Pulmonary artery endothelial cell (primary cell): ENCODE measurements at regions not wholly inside any gene's neighbourhood (a gene's known extent, or its start where the extent isn't known, plus 50 kb on each side); places are given as distances from the start of the nearest gene placed in this dataset.
"Not testable (repeated sequence)": the region's sequence is repeated elsewhere in the genome, so short reads cannot be mapped to it uniquely, and the experiment has no call there.

Source experiments
- DNase-seq: peaks from one replicate; pipeline ENCODE4 v3.0.0-alpha.2; 2011; ENCODE audit warnings: low read depth, low spot score

- DNase-seq = no peak
Observed at GRCh38 chr4:151459375-151459774, 50.4 kb downstream of the FHIP1A start.

GRCh38 chr4:151460434-151460833 lies 51.5 kb downstream of the FHIP1A start:
- no peak for DNase-seq

- DNase-seq = no peak
Observed at GRCh38 chr4:151462554-151462953, 53.6 kb downstream of the FHIP1A start.

- DNase-seq = no peak
Observed at GRCh38 chr4:151468715-151469696, 60.0 kb downstream of the FHIP1A start.

- no peak for DNase-seq
Observed at GRCh38 chr4:151469970-151470369, 61.0 kb downstream of the FHIP1A start.

GRCh38 chr4:151471728-151472127 lies 62.8 kb downstream of the FHIP1A start:
- no peak for DNase-seq

GRCh38 chr4:151472297-151472696 lies 63.3 kb downstream of the FHIP1A start:
- DNase-seq = no peak

GRCh38 chr4:151472711-151473110 lies 63.7 kb downstream of the FHIP1A start:
- DNase-seq = no peak

GRCh38 chr4:151473521-151474097 lies 64.6 kb downstream of the FHIP1A start:
- no peak for DNase-seq

GRCh38 chr4:151475035-151475714 lies 66.2 kb downstream of the FHIP1A start:
- no peak for DNase-seq

- DNase-seq = no peak
Observed at GRCh38 chr4:151481813-151482212, 72.8 kb downstream of the FHIP1A start.

- DNase-seq = no peak
Observed at GRCh38 chr4:151484396-151485102, 75.6 kb downstream of the FHIP1A start.

GRCh38 chr4:151485541-151486131 lies 76.7 kb downstream of the FHIP1A start:
- no peak for DNase-seq

GRCh38 chr4:151486168-151486567 lies 77.2 kb downstream of the FHIP1A start:
- no peak for DNase-seq

- DNase-seq = no peak
Observed at GRCh38 chr4:151488968-151489367, 80.0 kb downstream of the FHIP1A start.

- no peak for DNase-seq
Observed at GRCh38 chr4:151489462-151490203, 80.7 kb downstream of the FHIP1A start.

- DNase-seq = not testable (repeated sequence)
Observed at GRCh38 chr4:151495612-151496011, 86.6 kb downstream of the FHIP1A start.

- DNase-seq = not testable (repeated sequence)
Observed at GRCh38 chr4:151511548-151511947, 102.6 kb downstream of the FHIP1A start.

GRCh38 chr4:151517896-151518295 lies 108.9 kb downstream of the FHIP1A start:
- DNase-seq = no peak

- no peak for DNase-seq
Observed at GRCh38 chr4:151518359-151518758, 109.4 kb downstream of the FHIP1A start.
